ENCODE measurements at regions not wholly inside any gene's neighbourhood (a gene's known extent, or its start where the extent isn't known, plus 50 kb on each side); places are given as distances from the start of the nearest gene placed in this dataset.

DNA sequence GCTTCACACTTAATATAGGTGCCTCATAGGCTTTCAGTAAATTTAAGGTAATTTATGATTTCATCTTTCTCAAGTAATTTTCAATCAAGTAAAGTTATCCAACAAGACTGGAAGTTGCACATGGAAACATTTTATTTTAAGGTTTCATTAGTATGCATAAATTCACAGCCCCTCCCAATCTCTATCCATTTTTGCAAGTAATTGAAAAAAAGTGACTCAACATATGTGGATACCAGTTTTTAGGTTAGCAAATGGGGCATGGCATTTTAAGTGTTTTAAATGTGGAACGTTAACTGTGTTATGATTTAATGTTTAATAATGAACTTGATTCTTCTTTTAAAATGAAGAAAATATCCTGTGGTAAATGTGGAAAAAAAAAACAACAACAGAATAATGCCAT is 532.8 kb downstream of the FOXG1 start:
- peaks cover 0 to 5% of the 10 kb centered on the region in 2 experiments; a peak in 1 of 4 replicates for H3K4me1 Mint-ChIP-seq
- H2BK12ac ChIP-seq (ENCODE audit: insufficient read length, low read depth, low read length), result no peak overlapping the region

More for the DNA sequence above, 532.8 kb downstream of the FOXG1 start:
- no peak overlapping the region for H2BK120ac ChIP-seq (ENCODE audit: low read depth, low read length, poor library complexity, severe bottlenecking)
- Mint-ChIP-seq H3K36me3 (ENCODE audit: insufficient read depth in 1 of 3, low read depth in 3 of 3) (peaks cover 3 to 41% (median 20%) of the 10 kb centered on the region in 3 experiments; a peak in 5 of 7 replicates), H3K4me3 (no peak overlapping the region), H3K27ac (no peak overlapping the region), H3K9me3 (peaks cover 19 to 23% of the 10 kb centered on the region in 2 experiments), H3K27me3 (ENCODE audit: low read depth) (peaks cover 2% of the 10 kb centered on the region; the same call in 1 of the 2 replicates)
- H3K79me2 ChIP-seq (ENCODE audit: insufficient read depth, low read length), result no peaks in the 10 kb centered on the region
- no peak overlapping the region for H3K18ac ChIP-seq (ENCODE audit: insufficient read length, low read depth, low read length)
- H3K79me1 ChIP-seq (ENCODE audit: insufficient read depth, low read depth, low read length, poor library complexity, severe bottlenecking), result no peaks in the 10 kb centered on the region
- no peak overlapping the region for H2AK5ac ChIP-seq (ENCODE audit: insufficient read length, low read length)
- no CpG with 5 or more reads among the region's 1 CpG for WGBS (ENCODE audit: extremely low coverage, insufficient read length, low lambda C conversion rate)
- no peaks in the 10 kb centered on the region for H3K4me1 ChIP-seq (ENCODE audit: insufficient read depth, low read length)
- H3K23ac ChIP-seq (ENCODE audit: insufficient read length, low read depth, low read length), result no peak overlapping the region
- no peak overlapping the region for H2BK15ac ChIP-seq (ENCODE audit: low read depth, low read length)
- no peaks in the 10 kb centered on the region for H3K27me3 ChIP-seq (ENCODE audit: insufficient read depth, low read length)
- H3T11ph ChIP-seq (ENCODE audit: low read length), result no peak overlapping the region
- no peak overlapping the region for H2AFZ ChIP-seq (ENCODE audit: low read length)
- H3K27ac ChIP-seq (ENCODE audit: insufficient read length, low read depth, low read length), result no peak overlapping the region
- DNase-seq, result no peak
- H3K9ac ChIP-seq (ENCODE audit: extremely low read depth, insufficient read length, low read length), result no peak overlapping the region
- TF ChIP-seq, protein P1, sequence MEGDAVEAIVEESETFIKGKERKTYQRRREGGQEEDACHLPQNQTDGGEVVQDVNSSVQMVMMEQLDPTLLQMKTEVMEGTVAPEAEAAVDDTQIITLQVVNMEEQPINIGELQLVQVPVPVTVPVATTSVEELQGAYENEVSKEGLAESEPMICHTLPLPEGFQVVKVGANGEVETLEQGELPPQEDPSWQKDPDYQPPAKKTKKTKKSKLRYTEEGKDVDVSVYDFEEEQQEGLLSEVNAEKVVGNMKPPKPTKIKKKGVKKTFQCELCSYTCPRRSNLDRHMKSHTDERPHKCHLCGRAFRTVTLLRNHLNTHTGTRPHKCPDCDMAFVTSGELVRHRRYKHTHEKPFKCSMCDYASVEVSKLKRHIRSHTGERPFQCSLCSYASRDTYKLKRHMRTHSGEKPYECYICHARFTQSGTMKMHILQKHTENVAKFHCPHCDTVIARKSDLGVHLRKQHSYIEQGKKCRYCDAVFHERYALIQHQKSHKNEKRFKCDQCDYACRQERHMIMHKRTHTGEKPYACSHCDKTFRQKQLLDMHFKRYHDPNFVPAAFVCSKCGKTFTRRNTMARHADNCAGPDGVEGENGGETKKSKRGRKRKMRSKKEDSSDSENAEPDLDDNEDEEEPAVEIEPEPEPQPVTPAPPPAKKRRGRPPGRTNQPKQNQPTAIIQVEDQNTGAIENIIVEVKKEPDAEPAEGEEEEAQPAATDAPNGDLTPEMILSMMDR (conservative IDR thresholded peaks at IDR 0.05), result no peak
- H2BK5ac ChIP-seq (ENCODE audit: insufficient read length, low read length), result no peak overlapping the region
- H4K8ac ChIP-seq (replicated peaks; ENCODE audit: insufficient read length, low read depth, low read length), result no peak overlapping the region
- H4K20me1 ChIP-seq (ENCODE audit: control insufficient read depth, insufficient read depth, insufficient read length), result no peaks in the 10 kb centered on the region
- H4K91ac ChIP-seq (ENCODE audit: insufficient read length, low read depth, low read length), result no peak overlapping the region
- H4K5ac ChIP-seq (ENCODE audit: insufficient read length, low read depth, low read length), result no peak overlapping the region
- H3K4ac ChIP-seq (ENCODE audit: low read depth, low read length), result no peak overlapping the region
- no peak overlapping the region for H2BK20ac ChIP-seq (ENCODE audit: low read depth, low read length, poor library complexity, severe bottlenecking)
- H3K23me2 ChIP-seq (ENCODE audit: insufficient read length, low read depth, low read length, poor library complexity, severe bottlenecking), result no peaks in the 10 kb centered on the region
- no peak overlapping the region for H3K56ac ChIP-seq (ENCODE audit: insufficient read length, low read depth, low read length)
- H3K9me3 ChIP-seq (ENCODE audit: control insufficient read depth, low read depth, low read length), result peaks cover 11% of the 10 kb centered on the region
- no peak overlapping the region for H3K14ac ChIP-seq (ENCODE audit: insufficient read depth, low read length)
- no peak overlapping the region for H3K4me2 ChIP-seq (ENCODE audit: insufficient read depth, insufficient read length, low read length)

All from H9 (cell line).